HepG2 (cell line): ENCODE measurements at regions not wholly inside any gene's neighbourhood (a gene's known extent, or its start where the extent isn't known, plus 50 kb on each side); places are given as distances from the start of the nearest gene placed in this dataset.

Source experiments
- KDM1A ChIP-seq: IDR thresholded peaks from 2 replicates; pipeline ENCODE4 v1.6.1; 2016; ENCODE audit warnings: missing compliant biosample characterization
- NFE2L1 ChIP-seq: sonication (generic); formaldehyde crosslinking; IDR thresholded peaks from 2 replicates; pipeline ENCODE4 v1.4.0; 2020; ENCODE audit warnings: missing genetic modification reagents, mild to moderate bottlenecking, borderline replicate concordance
- RAD21 ChIP-seq: fragments of 450-650 bp; formaldehyde crosslinking; IDR thresholded peaks from 2 replicates; pipeline ENCODE4 v1.5.0; 2020; ENCODE audit warnings: mild to moderate bottlenecking
- REST ChIP-seq, 2 experiments: IDR thresholded peaks; 2 replicates each; pipeline ENCODE4 v1.6.1; 2011 to 2012; ENCODE audit warnings: low read length in 2 of 2, borderline replicate concordance in 1 of 2, low read depth in 1 of 2, mild to moderate bottlenecking in 1 of 2, moderate library complexity in 1 of 2
- ZNF496 ChIP-seq: sonication (generic); formaldehyde crosslinking; IDR thresholded peaks from 2 replicates; pipeline ENCODE4 v1.8.1; 2023; ENCODE audit warnings: mild to moderate bottlenecking, moderate library complexity, missing genetic modification reagents; ENCODE audit not compliant: insufficient replicate concordance
- TF ChIP-seq, protein P1 (sequence below): sonication (generic); formaldehyde crosslinking; IDR thresholded peaks from 2 replicates; pipeline ENCODE4 v1.5.0; 2020; ENCODE audit warnings: mild to moderate bottlenecking, missing genetic modification reagents, moderate library complexity
- TF ChIP-seq, protein P2 (sequence below): IDR thresholded peaks from 2 replicates; pipeline ENCODE4 v1.6.1; 2012; ENCODE audit warnings: low read length, improper control_type of control experiment

- TF ChIP-seq, protein P1, sequence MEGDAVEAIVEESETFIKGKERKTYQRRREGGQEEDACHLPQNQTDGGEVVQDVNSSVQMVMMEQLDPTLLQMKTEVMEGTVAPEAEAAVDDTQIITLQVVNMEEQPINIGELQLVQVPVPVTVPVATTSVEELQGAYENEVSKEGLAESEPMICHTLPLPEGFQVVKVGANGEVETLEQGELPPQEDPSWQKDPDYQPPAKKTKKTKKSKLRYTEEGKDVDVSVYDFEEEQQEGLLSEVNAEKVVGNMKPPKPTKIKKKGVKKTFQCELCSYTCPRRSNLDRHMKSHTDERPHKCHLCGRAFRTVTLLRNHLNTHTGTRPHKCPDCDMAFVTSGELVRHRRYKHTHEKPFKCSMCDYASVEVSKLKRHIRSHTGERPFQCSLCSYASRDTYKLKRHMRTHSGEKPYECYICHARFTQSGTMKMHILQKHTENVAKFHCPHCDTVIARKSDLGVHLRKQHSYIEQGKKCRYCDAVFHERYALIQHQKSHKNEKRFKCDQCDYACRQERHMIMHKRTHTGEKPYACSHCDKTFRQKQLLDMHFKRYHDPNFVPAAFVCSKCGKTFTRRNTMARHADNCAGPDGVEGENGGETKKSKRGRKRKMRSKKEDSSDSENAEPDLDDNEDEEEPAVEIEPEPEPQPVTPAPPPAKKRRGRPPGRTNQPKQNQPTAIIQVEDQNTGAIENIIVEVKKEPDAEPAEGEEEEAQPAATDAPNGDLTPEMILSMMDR (CRISPR knock-in tag), result peak; percentile 77
- TF ChIP-seq REST (IDR thresholded peaks at IDR 0.05; ENCODE audit: borderline replicate concordance in 1 of 2, low read depth in 1 of 2, low read length in 2 of 2) (no peak), NFE2L1 (no peak), KDM1A (no peak), ZNF496 (no peak), RAD21 (CRISPR knock-in tag) (peak; percentile 16; the same call in 1 of the 2 replicates)
- TF ChIP-seq, protein P2, sequence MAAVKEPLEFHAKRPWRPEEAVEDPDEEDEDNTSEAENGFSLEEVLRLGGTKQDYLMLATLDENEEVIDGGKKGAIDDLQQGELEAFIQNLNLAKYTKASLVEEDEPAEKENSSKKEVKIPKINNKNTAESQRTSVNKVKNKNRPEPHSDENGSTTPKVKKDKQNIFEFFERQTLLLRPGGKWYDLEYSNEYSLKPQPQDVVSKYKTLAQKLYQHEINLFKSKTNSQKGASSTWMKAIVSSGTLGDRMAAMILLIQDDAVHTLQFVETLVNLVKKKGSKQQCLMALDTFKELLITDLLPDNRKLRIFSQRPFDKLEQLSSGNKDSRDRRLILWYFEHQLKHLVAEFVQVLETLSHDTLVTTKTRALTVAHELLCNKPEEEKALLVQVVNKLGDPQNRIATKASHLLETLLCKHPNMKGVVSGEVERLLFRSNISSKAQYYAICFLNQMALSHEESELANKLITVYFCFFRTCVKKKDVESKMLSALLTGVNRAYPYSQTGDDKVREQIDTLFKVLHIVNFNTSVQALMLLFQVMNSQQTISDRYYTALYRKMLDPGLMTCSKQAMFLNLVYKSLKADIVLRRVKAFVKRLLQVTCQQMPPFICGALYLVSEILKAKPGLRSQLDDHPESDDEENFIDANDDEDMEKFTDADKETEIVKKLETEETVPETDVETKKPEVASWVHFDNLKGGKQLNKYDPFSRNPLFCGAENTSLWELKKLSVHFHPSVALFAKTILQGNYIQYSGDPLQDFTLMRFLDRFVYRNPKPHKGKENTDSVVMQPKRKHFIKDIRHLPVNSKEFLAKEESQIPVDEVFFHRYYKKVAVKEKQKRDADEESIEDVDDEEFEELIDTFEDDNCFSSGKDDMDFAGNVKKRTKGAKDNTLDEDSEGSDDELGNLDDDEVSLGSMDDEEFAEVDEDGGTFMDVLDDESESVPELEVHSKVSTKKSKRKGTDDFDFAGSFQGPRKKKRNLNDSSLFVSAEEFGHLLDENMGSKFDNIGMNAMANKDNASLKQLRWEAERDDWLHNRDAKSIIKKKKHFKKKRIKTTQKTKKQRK, result no peak
Measured at GRCh38 chr19:30799865-30800755, 427.9 kb downstream of the ZNF536 start (continued).
